ENCODE measurements at regions not wholly inside any gene's neighbourhood (a gene's known extent, or its start where the extent isn't known, plus 50 kb on each side); places are given as distances from the start of the nearest gene placed in this dataset.
A peak's percentile ranks its signal among the peaks of the same experiment; 100 is the strongest.

GRCh38 chr22:49582678-49583077, 245.0 kb downstream of the BRD1 start:
- no peak for DNase-seq

GRCh38 chr22:49582181-49582580, 245.5 kb downstream of the BRD1 start:
- DNase-seq = no peak

GRCh38 chr22:49580024-49580423, 247.6 kb downstream of the BRD1 start:
- no peak for DNase-seq

GRCh38 chr22:49577168-49578060, 250.3 kb downstream of the BRD1 start:
- DNase-seq = no peak

GRCh38 chr22:49576241-49577141, 251.2 kb downstream of the BRD1 start:
- DNase-seq = no peak

- DNase-seq = no peak
Observed at GRCh38 chr22:49575703-49576081, 252.0 kb downstream of the BRD1 start.

GRCh38 chr22:49574881-49575702, 252.6 kb downstream of the BRD1 start:
- DNase-seq = peak; percentile 32

GRCh38 chr22:49574205-49574880, 253.3 kb downstream of the BRD1 start:
- DNase-seq = peak; percentile 55

GRCh38 chr22:49573109-49573765, 254.4 kb downstream of the BRD1 start:
- DNase-seq = no peak

- no peak for DNase-seq
Observed at GRCh38 chr22:49571326-49571725, 256.3 kb downstream of the BRD1 start.

GRCh38 chr22:49570032-49570848, 257.4 kb downstream of the BRD1 start:
- no peak for DNase-seq

- no peak for DNase-seq
Observed at GRCh38 chr22:49569286-49570031, 258.2 kb downstream of the BRD1 start.

GRCh38 chr22:49568751-49569285, 258.9 kb downstream of the BRD1 start:
- no peak for DNase-seq

GRCh38 chr22:49567899-49568750, 259.5 kb downstream of the BRD1 start:
- peak; percentile 56 for DNase-seq

GRCh38 chr22:49566693-49567092, 261.0 kb downstream of the BRD1 start:
- DNase-seq = no peak

GRCh38 chr22:49566141-49566541, 261.5 kb downstream of the BRD1 start:
- no peak for DNase-seq

GRCh38 chr22:49565516-49565855, 262.2 kb downstream of the BRD1 start:
- DNase-seq = no peak

GRCh38 chr22:49564666-49565515, 262.8 kb downstream of the BRD1 start:
- no peak for DNase-seq

All from inflammatory macrophage treated with lipopolysaccharide for 4 hours (primary cell).